Pancreas (tissue), 10 donors: ENCODE measurements at regions not wholly inside any gene's neighbourhood (a gene's known extent, or its start where the extent isn't known, plus 50 kb on each side); places are given as distances from the start of the nearest gene placed in this dataset.

ENCODE experiments used
- ATAC-seq, 4 donors: fragments of 200-7000 bp; cut with Tn5 transposase; one replicate each; pipeline versions ENCODE4 v1.8.0 to v1.9.1; 2020; ENCODE audit warnings: mild to moderate bottlenecking in 4 of 4, moderate library complexity in 4 of 4
- DNase-seq, 6 donors: peaks; one replicate each; pipeline ENCODE4 v3.0.0-alpha.2; 2020
- FAIRE-seq: peaks from 2 replicates; lab custom pipeline; 2012; peaks lifted over from hg19 to GRCh38; lab: Jason Lieb, UNC
- H3K27ac ChIP-seq, 4 donors: fragments of 200-600 bp; sonication (generic); 1 replicate in 3 of 4; 2 replicates in 1 of 4; pipeline versions ENCODE4 v1.5.0 to v1.8.0; 2020
- H3K27me3 ChIP-seq, 4 donors: fragments of 200-600 bp; one replicate each; pipeline ENCODE4 v1.8.0; 2021
- H3K36me3 ChIP-seq, 3 donors: fragments of 200-600 bp; sonication (generic) in 1 of 3; one replicate each; pipeline versions ENCODE4 v1.5.0 to v1.8.0; 2020 to 2021
- H3K4me1 ChIP-seq, 3 donors: fragments of 200-600 bp; one replicate each; pipeline ENCODE4 v1.8.0; 2021
- H3K4me3 ChIP-seq, 4 donors: fragments of 200-600 bp; sonication (generic) in 2 of 4; one replicate each; pipeline versions ENCODE4 v1.5.0 to v1.8.0; 2020 to 2021
- H3K9me3 ChIP-seq, 4 donors: fragments of 200-600 bp; one replicate each; pipeline ENCODE4 v1.8.0; 2021
- WGBS, 2 donors: extraction: QIAGEN DNeasy Blood & Tissue Kit; methylation state at CpG; one replicate each; pipeline ENCODE4 v1.1.7; 2013; 5-methylcytosine and 5-hydroxymethylcytosine counted together
- intact Hi-C, 3 donors: fragments of 100-400 bp; cut with DNase I; formaldehyde crosslinking; loops; one replicate each; pipeline versions ENCODE4 v1.11.1 to v1.14.2; 2022
- TF ChIP-seq, protein P1 (sequence below), 4 donors: fragments of 200-600 bp; sonication (generic) in 3 of 4; IDR thresholded peaks; one replicate each; pipeline versions ENCODE4 v1.5.0 to v1.8.0; 2021; ENCODE audit warnings: antibody characterized with exemption in 4 of 4
- donor health status: healthy with polysubstance abuse.
- donor health status: DM: no; HTN: no; CAD: no; lungs with moderate emphysema.
- donor health status: DM: no; HTN: no; CAD: no.
- donor health status: control.
- donor health status: control.
- donor health status: Bipolar disorder and iron deficiency.
- donor health status: DM: yes; HTN: yes; CAD: no.
- donor health status: DM: no; HTN: no; CAD: no.
- donor health status: DM: no; HTN: no; CAD: no.
- donor health status: DM: yes; HTN: yes; CAD: no.

DNA sequence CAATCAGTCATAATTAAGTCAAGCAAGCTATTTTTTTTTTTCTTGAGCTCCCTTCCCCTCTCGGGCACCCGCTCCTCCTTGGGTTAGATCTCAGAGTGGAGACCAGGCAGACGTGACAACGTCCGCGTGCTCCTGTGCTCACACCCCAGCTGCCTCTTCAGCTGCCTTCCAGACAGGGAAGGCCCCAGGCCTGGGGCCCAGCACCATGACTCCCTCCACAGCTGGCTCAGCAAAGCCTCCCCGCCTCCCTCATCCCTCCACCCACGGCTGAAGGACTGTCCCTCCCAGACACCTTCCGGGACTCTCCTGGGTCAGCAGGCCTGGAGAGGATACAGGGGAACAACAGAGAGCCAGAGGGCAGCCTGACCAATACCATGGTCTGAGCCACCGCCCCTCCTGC lies 87.9 kb upstream of the LINGO1 start:
- intact Hi-C loops, result no loop called here
- no peaks in the 10 kb centered on the region for H3K9me3 ChIP-seq
- TF ChIP-seq, protein P1, sequence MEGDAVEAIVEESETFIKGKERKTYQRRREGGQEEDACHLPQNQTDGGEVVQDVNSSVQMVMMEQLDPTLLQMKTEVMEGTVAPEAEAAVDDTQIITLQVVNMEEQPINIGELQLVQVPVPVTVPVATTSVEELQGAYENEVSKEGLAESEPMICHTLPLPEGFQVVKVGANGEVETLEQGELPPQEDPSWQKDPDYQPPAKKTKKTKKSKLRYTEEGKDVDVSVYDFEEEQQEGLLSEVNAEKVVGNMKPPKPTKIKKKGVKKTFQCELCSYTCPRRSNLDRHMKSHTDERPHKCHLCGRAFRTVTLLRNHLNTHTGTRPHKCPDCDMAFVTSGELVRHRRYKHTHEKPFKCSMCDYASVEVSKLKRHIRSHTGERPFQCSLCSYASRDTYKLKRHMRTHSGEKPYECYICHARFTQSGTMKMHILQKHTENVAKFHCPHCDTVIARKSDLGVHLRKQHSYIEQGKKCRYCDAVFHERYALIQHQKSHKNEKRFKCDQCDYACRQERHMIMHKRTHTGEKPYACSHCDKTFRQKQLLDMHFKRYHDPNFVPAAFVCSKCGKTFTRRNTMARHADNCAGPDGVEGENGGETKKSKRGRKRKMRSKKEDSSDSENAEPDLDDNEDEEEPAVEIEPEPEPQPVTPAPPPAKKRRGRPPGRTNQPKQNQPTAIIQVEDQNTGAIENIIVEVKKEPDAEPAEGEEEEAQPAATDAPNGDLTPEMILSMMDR (IDR thresholded peaks at IDR 0.05), result no peak
- 66 to 71% methylated on average over 10 of the region's 10 CpGs for WGBS, 2 donors
- no peaks in the 10 kb centered on the region for H3K27me3 ChIP-seq
- no peak overlapping the region for H3K4me3 ChIP-seq
- no peak overlapping the region for H3K27ac ChIP-seq
- no peak for ATAC-seq
- H3K4me1 ChIP-seq, result no peaks in the 10 kb centered on the region
- no peak for FAIRE-seq
- no peaks in the 10 kb centered on the region for H3K36me3 ChIP-seq
- DNase-seq, result no peak

DNA sequence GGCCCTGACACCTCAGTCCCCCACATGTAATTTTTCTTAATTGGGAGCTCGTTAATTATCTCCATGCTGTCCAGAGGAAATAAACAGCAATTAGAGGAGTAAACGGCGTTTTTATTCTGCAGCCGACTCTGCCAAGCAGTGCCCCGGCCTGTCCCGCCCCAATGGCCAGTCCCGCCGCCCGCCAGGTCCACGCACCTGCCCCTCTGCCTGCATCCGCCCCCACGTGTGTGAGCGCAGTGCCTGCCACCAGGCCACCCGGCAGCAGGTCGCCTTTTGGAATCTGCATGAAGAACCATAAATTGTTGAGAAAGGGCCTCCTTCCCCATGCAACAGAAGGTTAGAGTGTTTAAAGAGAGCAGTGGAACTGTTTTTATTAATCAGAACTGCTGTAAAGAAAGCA lies 87.5 kb upstream of the LINGO1 start:
- DNase-seq, result no peak
- H3K4me3 ChIP-seq, result no peak overlapping the region
- intact Hi-C loops, result no loop called here
- H3K9me3 ChIP-seq, result no peaks in the 10 kb centered on the region
- no peaks in the 10 kb centered on the region for H3K36me3 ChIP-seq
- FAIRE-seq, result no peak
- TF ChIP-seq, protein P1 (IDR thresholded peaks at IDR 0.05), result no peak
- H3K27ac ChIP-seq, result no peak overlapping the region
- 59% methylated on average over 15 of the region's 15 CpGs for WGBS, 2 donors
- no peak for ATAC-seq
- peaks cover 0 to 1% (median 0%) of the 10 kb centered on the region in 4 donors for H3K27me3 ChIP-seq
- no peaks in the 10 kb centered on the region for H3K4me1 ChIP-seq

DNA sequence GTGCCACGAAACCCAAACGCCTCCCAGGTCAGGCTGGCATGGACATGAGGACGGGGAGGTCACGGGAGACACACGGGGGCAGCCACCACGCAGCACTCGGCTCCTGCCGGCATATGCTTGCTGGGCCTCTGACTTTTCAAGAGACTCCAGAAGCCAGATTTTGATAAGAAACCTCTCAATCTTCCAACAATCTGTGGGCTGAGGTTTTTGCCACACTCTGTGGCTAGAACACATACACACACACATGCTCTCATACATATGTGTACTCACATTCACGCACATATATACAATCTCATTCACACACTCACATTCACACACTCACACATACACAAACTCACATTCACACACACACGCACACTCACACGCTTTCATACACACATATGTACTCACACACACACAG lies 86.7 kb upstream of the LINGO1 start:
- no peak for DNase-seq
- TF ChIP-seq, protein P1 (IDR thresholded peaks at IDR 0.05), result no peak
- H3K4me1 ChIP-seq, result no peaks in the 10 kb centered on the region
- H3K4me3 ChIP-seq, result no peak overlapping the region
- no peak for ATAC-seq
- FAIRE-seq, result no peak
- no peaks in the 10 kb centered on the region for H3K9me3 ChIP-seq
- peaks cover 0 to 4% (median 0%) of the 10 kb centered on the region in 4 donors for H3K27me3 ChIP-seq
- H3K36me3 ChIP-seq, result no peaks in the 10 kb centered on the region
- 70 to 73% methylated on average over 11 of the region's 11 CpGs for WGBS, 2 donors
- H3K27ac ChIP-seq, result no peak overlapping the region
- intact Hi-C loops, result no loop called here

DNA sequence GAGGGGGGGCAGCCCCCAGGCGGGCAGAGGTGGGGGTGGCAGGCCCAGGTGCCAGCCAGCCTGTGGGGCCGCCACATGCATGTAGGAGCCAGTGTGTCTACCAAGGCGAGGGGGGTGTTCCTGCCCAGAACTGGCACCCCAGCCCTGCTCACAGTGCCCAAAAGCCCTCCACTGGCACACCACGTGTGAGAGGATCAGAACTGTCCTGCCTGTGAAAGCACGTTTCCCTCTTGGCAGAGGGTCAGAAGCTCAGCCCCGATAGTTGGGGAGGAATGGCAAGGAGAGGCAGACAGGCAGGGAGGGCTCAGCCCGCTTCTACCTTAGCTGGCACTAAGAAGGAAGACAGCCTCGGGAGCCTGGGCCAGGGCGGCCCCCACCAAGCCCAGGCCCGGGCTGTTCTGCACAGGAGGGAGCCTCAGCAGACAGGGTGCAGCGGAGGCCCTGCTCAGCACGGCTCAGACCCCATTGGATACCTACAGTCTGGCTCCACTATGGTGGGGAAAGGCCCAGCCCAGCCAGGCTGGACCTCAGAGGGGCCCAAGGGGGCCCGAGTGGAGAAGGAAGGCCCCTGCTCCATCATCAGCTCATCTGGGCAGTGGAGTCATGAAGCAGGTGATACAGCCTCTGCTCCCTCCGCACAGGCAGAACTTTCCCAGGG lies 84.8 kb upstream of the LINGO1 start:
- peaks cover 0 to 4% (median 0%) of the 10 kb centered on the region in 4 donors for H3K27me3 ChIP-seq
- DNase-seq (no peak), FAIRE-seq (no peak), ATAC-seq (no peak)
- WGBS, 2 donors, result 51 to 52% methylated on average over 14 of the region's 14 CpGs
- H3K4me3 ChIP-seq, result no peak overlapping the region
- H3K27ac ChIP-seq, result no peak overlapping the region
- H3K4me1 ChIP-seq, result no peaks in the 10 kb centered on the region
- H3K9me3 ChIP-seq, result no peaks in the 10 kb centered on the region
- intact Hi-C loops, result no loop called here
- no peaks in the 10 kb centered on the region for H3K36me3 ChIP-seq
- TF ChIP-seq, protein P1 (IDR thresholded peaks at IDR 0.05), result no peak

DNA sequence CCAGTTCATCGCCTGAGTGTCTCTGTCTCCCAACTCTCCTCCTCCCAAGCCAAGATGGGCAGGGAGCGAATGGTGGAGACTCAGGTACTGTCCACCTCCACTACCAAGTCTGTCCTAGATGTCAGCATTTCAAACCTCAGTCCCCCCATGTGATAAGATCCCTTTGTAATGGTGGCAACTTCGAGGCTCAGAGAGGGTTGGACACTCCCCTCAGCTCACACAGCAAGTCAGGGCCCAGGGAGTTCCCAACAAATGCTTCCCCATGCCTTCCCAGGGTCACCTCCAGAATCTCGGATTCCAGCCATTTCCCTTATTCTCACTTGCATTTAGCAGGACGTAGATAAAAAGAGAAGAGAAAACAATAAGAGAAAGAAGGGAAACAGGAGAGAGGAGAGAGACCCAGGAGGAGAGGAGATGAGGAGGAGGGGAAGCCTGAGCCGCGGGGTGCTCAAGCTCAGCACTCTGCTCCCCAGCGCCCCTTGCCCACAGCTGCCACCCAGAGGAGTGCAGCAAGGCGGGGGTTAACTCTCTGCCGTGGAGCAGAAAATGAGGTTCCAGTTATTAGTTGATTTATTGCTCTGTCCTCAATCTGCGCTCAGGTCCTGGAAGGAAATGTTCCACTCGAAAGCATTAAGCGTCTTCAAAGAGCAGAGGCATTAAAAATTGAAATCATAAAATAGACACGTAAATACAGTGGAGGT lies 84.1 kb upstream of the LINGO1 start:
- Histone ChIP-seq H3K4me3 (no peak overlapping the region), H3K36me3 (no peaks in the 10 kb centered on the region), H3K27me3 (peaks cover 0 to 4% (median 0%) of the 10 kb centered on the region in 4 donors), H3K27ac (no peak overlapping the region), H3K4me1 (no peaks in the 10 kb centered on the region), H3K9me3 (no peaks in the 10 kb centered on the region)
- WGBS, 2 donors, result 34 to 37% methylated on average over 14 of the region's 14 CpGs
- no peak for DNase-seq
- intact Hi-C loops, result no loop called here
- FAIRE-seq, result no peak
- ATAC-seq, result no peak
- TF ChIP-seq, protein P1 (IDR thresholded peaks at IDR 0.05), result no peak
